A673 (cell line): ENCODE measurements at regions not wholly inside any gene's neighbourhood (a gene's known extent, or its start where the extent isn't known, plus 50 kb on each side); places are given as distances from the start of the nearest gene placed in this dataset.

Experiments
- CTCF ChIP-seq: fragments of 300-800, 200-600 bp; sonication (generic); conservative IDR thresholded peaks from 2 replicates; pipeline ENCODE4 v1.5.1; 2017; ENCODE audit warnings: low read depth, mild to moderate bottlenecking, antibody characterized with exemption, low read length, moderate library complexity, mixed read lengths
- EZH2 ChIP-seq: fragments of 200-600 bp; sonication (generic); IDR thresholded peaks from 2 replicates; pipeline ENCODE4 v1.6.1; 2017; ENCODE audit warnings: borderline replicate concordance, low read depth, mild to moderate bottlenecking, mixed read lengths, antibody characterized with exemption, low read length; ENCODE audit not compliant: poor library complexity, severe bottlenecking

GRCh38 chr20:19141998-19142397 lies 70.4 kb upstream of the SLC24A3 start:
- no peak for TF ChIP-seq CTCF
- TF ChIP-seq EZH2: no peak
